CD14-positive monocyte (primary cell): ENCODE measurements at regions not wholly inside any gene's neighbourhood (a gene's known extent, or its start where the extent isn't known, plus 50 kb on each side); places are given as distances from the start of the nearest gene placed in this dataset.

Experiments
- DNase-seq, 3 donors: peaks; one replicate each; pipeline ENCODE4 v3.0.0-alpha.2; 2011 to 2022
- H2AFZ ChIP-seq: 2 replicates; pipeline ENCODE4 v1.6.0; 2012; ENCODE audit warnings: mild to moderate bottlenecking, low read depth, low read length, inconsistent platforms; ENCODE audit not compliant: insufficient read depth, poor library complexity, severe bottlenecking
- H3K27ac ChIP-seq, 2 donors: 1 replicate in 1 of 2; 2 replicates in 1 of 2; pipeline ENCODE4 v1.5.1; 2012 to 2013; ENCODE audit warnings: low read length in 2 of 2, control low read depth in 1 of 2, inconsistent platforms in 1 of 2, low read depth in 1 of 2, mild to moderate bottlenecking in 1 of 2
- H3K27me3 ChIP-seq, 2 donors: one replicate each; pipeline versions ENCODE4 v1.6.0 to v1.6.1; 2011 to 2013; ENCODE audit warnings: low read length in 2 of 2; ENCODE audit not compliant: control insufficient read depth in 2 of 2, insufficient read depth in 2 of 2
- H3K36me3 ChIP-seq, 2 donors: replicated peaks in 1 of 2; 1 replicate in 1 of 2; 2 replicates in 1 of 2; pipeline versions ENCODE4 v1.5.1 to v1.6.1; 2012 to 2013; ENCODE audit warnings: low read length in 2 of 2, control low read depth in 1 of 2, inconsistent platforms in 1 of 2, mild to moderate bottlenecking in 1 of 2; ENCODE audit not compliant: insufficient read depth in 2 of 2, control insufficient read depth in 1 of 2
- H3K4me1 ChIP-seq, 2 donors: 1 replicate in 1 of 2; 2 replicates in 1 of 2; pipeline versions ENCODE4 v1.5.1 to v1.6.1; 2012 to 2013; ENCODE audit warnings: low read length in 2 of 2, control low read depth in 1 of 2, inconsistent platforms in 1 of 2, mild to moderate bottlenecking in 1 of 2, moderate library complexity in 1 of 2; ENCODE audit not compliant: insufficient read depth in 2 of 2, control insufficient read depth in 1 of 2
- H3K4me2 ChIP-seq: replicated peaks from 2 replicates; pipeline ENCODE3; 2012; ENCODE audit warnings: low read length, moderate library complexity, mild to moderate bottlenecking; ENCODE audit not compliant: poor library complexity, severe bottlenecking; ENCODE audit errors: extremely low read depth
- H3K4me3 ChIP-seq, 3 experiments: fragments of 200-600 bp in 1 of 3; sonication (generic) in 1 of 3; replicated peaks in 1 of 3; 1 replicate in 2 of 3; 2 replicates in 1 of 3; pipeline ENCODE4 v1.5.1; 2011 to 2013; ENCODE audit warnings: low read length in 3 of 3, mild to moderate bottlenecking in 3 of 3, control low read depth in 2 of 3, low read depth in 2 of 3, inconsistent platforms in 1 of 3, moderate library complexity in 1 of 3
- H3K79me2 ChIP-seq: 2 replicates; pipeline ENCODE4 v1.6.0; 2012; ENCODE audit warnings: mild to moderate bottlenecking, control low read depth, inconsistent platforms, low read length, moderate library complexity; ENCODE audit not compliant: insufficient read depth
- H3K9ac ChIP-seq: 2 replicates; pipeline ENCODE4 v1.6.0; 2017; ENCODE audit warnings: low read length, mild to moderate bottlenecking; ENCODE audit not compliant: insufficient read depth, poor library complexity, severe bottlenecking
- H3K9me3 ChIP-seq, 2 donors: replicated peaks in 1 of 2; 1 replicate in 1 of 2; 2 replicates in 1 of 2; pipeline versions ENCODE4 v1.5.1 to v1.6.1; 2012 to 2013; ENCODE audit warnings: low read length in 2 of 2, control low read depth in 1 of 2; ENCODE audit not compliant: control insufficient read depth in 1 of 2, insufficient read depth in 1 of 2
- H4K20me1 ChIP-seq: 2 replicates; pipeline ENCODE4 v1.6.0; 2012; ENCODE audit warnings: mild to moderate bottlenecking, low read length, control low read depth, moderate library complexity; ENCODE audit not compliant: insufficient read depth
- H3K27ac Mint-ChIP-seq, 7 donors: one replicate each; pipeline ENCODE4 v1.8.0; 2020; ENCODE audit warnings: mild to moderate bottlenecking in 7 of 7, mixed read lengths in 7 of 7, moderate library complexity in 6 of 7, inconsistent platforms in 2 of 7
- H3K27me3 Mint-ChIP-seq, 3 donors: one replicate each; pipeline ENCODE4 v1.8.0; 2021 to 2022; ENCODE audit warnings: low read depth in 3 of 3, mild to moderate bottlenecking in 3 of 3, mixed read lengths in 3 of 3, moderate library complexity in 3 of 3, inconsistent platforms in 1 of 3
- H3K36me3 Mint-ChIP-seq, 2 donors: one replicate each; pipeline ENCODE4 v1.8.0; 2020; ENCODE audit warnings: mixed read lengths in 2 of 2, inconsistent platforms in 1 of 2, mild to moderate bottlenecking in 1 of 2
- H3K4me1 Mint-ChIP-seq: one replicate; pipeline ENCODE4 v1.8.0; 2020; ENCODE audit warnings: mild to moderate bottlenecking, mixed read lengths
- H3K4me3 Mint-ChIP-seq, 2 donors: one replicate each; pipeline ENCODE4 v1.8.0; 2020; ENCODE audit warnings: mild to moderate bottlenecking in 2 of 2, mixed read lengths in 2 of 2, moderate library complexity in 1 of 2
- H3K9me3 Mint-ChIP-seq, 7 donors: one replicate each; pipeline ENCODE4 v1.8.0; 2020 to 2022; ENCODE audit warnings: mixed read lengths in 7 of 7, mild to moderate bottlenecking in 6 of 7, moderate library complexity in 6 of 7, inconsistent platforms in 2 of 7
- CTCF ChIP-seq: fragments of 200-600 bp; IDR thresholded peaks from one replicate; pipeline ENCODE4 v1.8.0; 2022; ENCODE audit warnings: antibody characterized with exemption, mild to moderate bottlenecking
- WGBS: methylation state at CpG from one replicate; pipeline ENCODE4 v1.1.5; 2013; ENCODE audit warnings: missing lambda C conversion rate; ENCODE audit not compliant: insufficient coverage; 5-methylcytosine and 5-hydroxymethylcytosine counted together
- intact Hi-C, 2 donors: fragments of 100-400 bp; cut with micrococcal nuclease; formaldehyde crosslinking; loops; one replicate each; pipeline versions ENCODE4 v1.15.0 to v1.15.1; 2023

DNA sequence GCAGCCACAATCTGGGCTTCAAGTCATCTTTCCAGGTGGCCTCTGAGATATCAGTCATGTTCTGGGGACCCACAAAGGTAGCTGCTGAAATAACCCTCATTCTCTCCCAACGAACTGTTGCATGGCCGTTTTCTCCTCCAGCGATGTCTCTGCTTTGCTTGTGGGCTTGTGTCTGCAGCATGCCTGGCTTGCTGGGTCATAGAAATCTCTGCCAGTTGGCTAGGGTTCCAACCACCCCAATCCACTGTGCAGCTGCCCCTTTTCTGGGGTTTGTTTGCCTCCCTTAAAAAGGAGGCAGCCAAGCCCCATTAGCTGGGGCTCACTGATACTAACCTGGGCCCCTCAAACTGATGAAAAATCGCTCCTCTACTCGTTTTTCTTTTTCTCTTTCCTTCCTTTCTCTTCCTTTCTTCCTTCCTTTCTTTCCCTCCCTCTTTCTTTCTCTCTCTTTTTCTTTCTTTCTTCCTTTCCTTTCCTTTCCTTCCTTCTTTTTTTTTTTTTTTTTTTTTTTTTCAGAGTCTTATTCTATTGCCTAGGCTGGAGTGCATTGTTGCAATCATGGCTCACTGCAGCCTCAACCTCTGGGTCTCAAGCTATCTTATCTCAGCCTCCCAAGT lies 680.0 kb downstream of the EPHA4 start:
- DNase-seq: no peak
- Mint-ChIP-seq H3K36me3 (no peaks in the 10 kb centered on the region), H3K9me3 (peaks cover 2 to 9% (median 4%) of the 10 kb centered on the region in 7 donors), H3K27ac (peak overlapping the region in 1 of 7 donors; percentile 32), H3K27me3 (no peaks in the 10 kb centered on the region), H3K4me1 (no peaks in the 10 kb centered on the region), H3K4me3 (no peak overlapping the region)
- Histone ChIP-seq H3K79me2 (no peaks in the 10 kb centered on the region), H3K27me3 (no peaks in the 10 kb centered on the region), H3K4me1 (no peaks in the 10 kb centered on the region), H3K4me2 (no peak overlapping the region), H4K20me1 (no peaks in the 10 kb centered on the region), H3K27ac (no peak overlapping the region), H3K9ac (no peak overlapping the region), H3K9me3 (peaks cover 0 to 6% of the 10 kb centered on the region in 2 donors), H3K4me3 (no peak overlapping the region), H2AFZ (no peak overlapping the region), H3K36me3 (no peaks in the 10 kb centered on the region)
- intact Hi-C loops: no loop called here
- whole genome bisulfite sequencing: 88% methylated on average over 5 of the region's 5 CpGs
- no peak for TF ChIP-seq CTCF

DNA sequence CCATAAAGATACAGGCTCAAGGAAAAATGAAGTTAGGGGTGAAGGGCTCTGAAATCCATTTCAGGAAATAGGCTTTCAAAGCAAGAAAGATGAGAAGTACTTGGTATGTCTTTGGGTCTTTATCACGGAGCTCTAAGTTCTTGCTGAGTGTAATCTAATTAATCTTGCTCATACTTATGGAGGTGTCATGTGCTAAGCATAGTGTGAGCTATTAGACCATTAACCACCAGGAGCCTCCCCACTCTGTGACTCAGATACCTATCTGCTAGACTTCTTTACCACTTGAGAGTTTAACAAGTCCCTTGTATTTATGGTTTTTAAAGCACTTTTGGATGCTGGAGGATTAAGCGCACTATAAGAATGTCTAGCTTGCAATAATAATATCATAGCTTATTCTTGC lies 678.7 kb downstream of the EPHA4 start:
- H3K79me2 ChIP-seq: no peaks in the 10 kb centered on the region
- Mint-ChIP-seq H3K4me1 (no peaks in the 10 kb centered on the region), H3K4me3 (no peak overlapping the region), H3K27me3 (peaks cover 0 to 1% (median 0%) of the 10 kb centered on the region in 3 donors), H3K36me3 (no peaks in the 10 kb centered on the region), H3K9me3 (peaks cover 3 to 10% (median 6%) of the 10 kb centered on the region in 7 donors), H3K27ac (no peak overlapping the region)
- H3K9ac ChIP-seq: no peak overlapping the region
- H3K27me3 ChIP-seq: no peaks in the 10 kb centered on the region
- no peak overlapping the region for H3K4me2 ChIP-seq
- intact Hi-C loops: no loop called here
- no peak overlapping the region for H2AFZ ChIP-seq
- no peaks in the 10 kb centered on the region for H3K36me3 ChIP-seq
- no peaks in the 10 kb centered on the region for H4K20me1 ChIP-seq
- H3K27ac ChIP-seq: no peak overlapping the region
- no peak for DNase-seq
- TF ChIP-seq CTCF: no peak
- H3K4me3 ChIP-seq: no peak overlapping the region
- peaks cover 0 to 6% of the 10 kb centered on the region in 2 donors for H3K9me3 ChIP-seq
- no peaks in the 10 kb centered on the region for H3K4me1 ChIP-seq
- WGBS: no CpG with 5 or more reads among the region's 2 CpGs
